ENCODE measurements at regions not wholly inside any gene's neighbourhood (a gene's known extent, or its start where the extent isn't known, plus 50 kb on each side); places are given as distances from the start of the nearest gene placed in this dataset.
"Not testable (repeated sequence)": the region's sequence is repeated elsewhere in the genome, so short reads cannot be mapped to it uniquely, and the experiment has no call there.

DNA sequence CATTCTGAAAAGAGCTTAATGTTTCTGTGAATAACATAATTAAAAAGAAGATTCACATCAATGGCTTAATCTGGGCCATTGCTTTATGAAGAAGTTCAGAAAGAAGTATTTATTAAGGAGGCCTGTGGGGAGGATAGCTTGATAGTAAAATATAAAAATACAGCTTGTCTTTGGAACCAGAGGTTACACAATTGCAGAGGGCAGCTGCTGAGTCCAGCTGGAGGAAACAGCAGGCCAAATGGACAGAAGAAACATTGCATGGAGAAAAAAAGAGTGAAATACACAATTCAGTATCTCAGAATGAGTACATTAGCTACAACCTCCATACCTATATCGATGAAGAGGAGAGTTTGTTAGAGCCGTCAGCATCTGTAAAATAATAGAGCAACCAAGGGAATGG, 148.0 kb upstream of the NPY2R start:
- H3K4me3 ChIP-seq (ENCODE audit: control insufficient read depth, low read depth, low read length), result no peak overlapping the region
- TF ChIP-seq CTCF (IDR thresholded peaks at IDR 0.05; ENCODE audit: control insufficient read depth, insufficient read depth, low read depth, low read length, missing control alignments), result no peak
- DNase-seq (ENCODE audit: low read depth), result no peak

GRCh38 chr4:155060873-155061272, 147.6 kb upstream of the NPY2R start:
- no peak for TF ChIP-seq CTCF (IDR thresholded peaks at IDR 0.05; ENCODE audit: control insufficient read depth, insufficient read depth, low read depth, low read length, missing control alignments)
- no peak overlapping the region for H3K4me3 ChIP-seq (ENCODE audit: control insufficient read depth, low read depth, low read length)
- no peak for DNase-seq (ENCODE audit: low read depth)

DNA sequence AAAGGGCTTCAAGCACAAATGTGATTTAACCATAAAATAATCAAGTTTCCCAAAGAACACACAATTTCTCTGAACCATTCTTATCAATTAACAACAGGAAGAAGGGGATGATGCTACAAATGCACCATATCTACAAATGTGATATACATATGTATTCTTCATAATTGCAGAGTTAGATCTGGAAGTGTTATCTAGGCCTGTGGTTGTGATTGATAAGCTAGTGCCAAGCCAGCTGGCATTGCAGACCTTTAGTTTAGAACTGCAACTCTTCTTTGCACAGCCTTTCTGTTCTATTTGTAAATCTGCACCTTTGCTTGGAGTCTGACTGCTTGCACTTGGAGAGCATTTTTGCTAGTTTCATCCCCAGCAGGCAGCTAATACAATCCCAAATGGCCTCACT, 145.5 kb upstream of the NPY2R start:
- no peak for TF ChIP-seq CTCF (IDR thresholded peaks at IDR 0.05; ENCODE audit: control insufficient read depth, insufficient read depth, low read depth, low read length, missing control alignments)
- DNase-seq (ENCODE audit: low read depth), result no peak
- H3K4me3 ChIP-seq (ENCODE audit: control insufficient read depth, low read depth, low read length), result no peak overlapping the region

- H3K4me3 ChIP-seq (ENCODE audit: control insufficient read depth, low read depth, low read length); DNase-seq (ENCODE audit: low read depth): not testable (repeated sequence)
These were observed 143.5 kb upstream of the NPY2R start for GRCh38 chr4:155064934-155065333.

DNA sequence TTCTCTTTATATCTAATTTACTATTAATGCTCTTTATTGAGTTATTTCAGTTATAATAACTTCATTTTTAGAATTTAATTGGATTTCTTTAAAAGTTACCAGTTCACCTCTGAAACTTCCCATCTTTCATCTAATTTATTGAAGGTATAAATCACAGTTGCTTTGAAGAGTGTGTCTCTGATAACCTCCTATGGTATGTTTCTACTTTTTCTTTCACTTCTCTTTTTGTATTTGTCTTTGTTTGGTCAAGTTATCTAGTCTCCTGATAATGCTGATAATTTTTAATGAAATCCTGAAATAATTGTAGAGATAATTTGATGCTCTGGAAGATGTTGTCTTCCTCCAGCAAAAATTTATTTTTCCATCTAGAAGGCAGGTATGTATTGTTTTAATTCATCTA, 141.6 kb upstream of the NPY2R start:
- no peak overlapping the region for H3K4me3 ChIP-seq (ENCODE audit: control insufficient read depth, low read depth, low read length)
- TF ChIP-seq CTCF (IDR thresholded peaks at IDR 0.05; ENCODE audit: control insufficient read depth, insufficient read depth, low read depth, low read length, missing control alignments), result no peak
- DNase-seq (ENCODE audit: low read depth), result no peak

- no peak overlapping the region for H3K4me3 ChIP-seq (ENCODE audit: control insufficient read depth, low read depth, low read length)
- no peak for TF ChIP-seq CTCF (IDR thresholded peaks at IDR 0.05; ENCODE audit: control insufficient read depth, insufficient read depth, low read depth, low read length, missing control alignments)
- no peak for DNase-seq (ENCODE audit: low read depth)
These were observed 136.5 kb upstream of the NPY2R start for GRCh38 chr4:155071962-155072361.

GRCh38 chr4:155072417-155072816, 136.0 kb upstream of the NPY2R start:
- TF ChIP-seq CTCF (IDR thresholded peaks at IDR 0.05; ENCODE audit: control insufficient read depth, insufficient read depth, low read depth, low read length, missing control alignments), result no peak
- no peak overlapping the region for H3K4me3 ChIP-seq (ENCODE audit: control insufficient read depth, low read depth, low read length)

More at GRCh38 chr4:155072417-155072816, 136.0 kb upstream of the NPY2R start:
- no peak for DNase-seq (ENCODE audit: low read depth)

All from AG09309 (cell line).